SK-N-MC (cell line): ENCODE measurements at regions not wholly inside any gene's neighbourhood (a gene's known extent, or its start where the extent isn't known, plus 50 kb on each side); places are given as distances from the start of the nearest gene placed in this dataset.

Source experiments
- DNase-seq: peaks from one replicate; pipeline ENCODE4 v3.0.0-alpha.2; 2011; ENCODE audit warnings: low read depth, low spot score
- H3K27ac ChIP-seq: fragments of 200-600 bp; sonication (generic); 2 replicates; pipeline ENCODE4 v1.5.1; 2016; ENCODE audit warnings: mixed run types
- H3K36me3 ChIP-seq: fragments of 200-600 bp; sonication (generic); 2 replicates; pipeline ENCODE4 v1.6.1; 2017; ENCODE audit warnings: antibody characterized with exemption, low read length, mixed read lengths; ENCODE audit not compliant: insufficient read depth
- H3K4me3 ChIP-seq: fragments of 200-600 bp; sonication (generic); 2 replicates; pipeline ENCODE4 v1.5.1; 2016
- H3K9ac ChIP-seq: fragments of 200-600 bp; sonication (generic); 2 replicates; pipeline ENCODE4 v1.8.0; 2017; ENCODE audit warnings: mixed run types, mixed read lengths; ENCODE audit not compliant: insufficient read length
- H3K9me3 ChIP-seq: fragments of 200-600 bp; sonication (generic); 2 replicates; pipeline ENCODE4 v1.6.1; 2017; ENCODE audit warnings: low read depth, mild to moderate bottlenecking, antibody characterized with exemption, low read length, moderate library complexity, mixed read lengths
- EZH2 ChIP-seq: fragments of 200-600 bp; sonication (generic); IDR thresholded peaks from one replicate; pipeline ENCODE4 v1.6.1; 2017; ENCODE audit warnings: antibody characterized with exemption
- FOXP2 ChIP-seq: optimal IDR thresholded peaks from 2 replicates; pipeline ENCODE3; 2011; ENCODE audit warnings: mild to moderate bottlenecking, moderate library complexity; ENCODE audit not compliant: insufficient read depth; ENCODE audit errors: extremely low read length, control extremely low read depth
- POLR2AphosphoS5 ChIP-seq: IDR thresholded peaks from 2 replicates; pipeline ENCODE4 v1.6.1; 2012; ENCODE audit warnings: mild to moderate bottlenecking, low read depth, low read length, borderline replicate concordance

DNA sequence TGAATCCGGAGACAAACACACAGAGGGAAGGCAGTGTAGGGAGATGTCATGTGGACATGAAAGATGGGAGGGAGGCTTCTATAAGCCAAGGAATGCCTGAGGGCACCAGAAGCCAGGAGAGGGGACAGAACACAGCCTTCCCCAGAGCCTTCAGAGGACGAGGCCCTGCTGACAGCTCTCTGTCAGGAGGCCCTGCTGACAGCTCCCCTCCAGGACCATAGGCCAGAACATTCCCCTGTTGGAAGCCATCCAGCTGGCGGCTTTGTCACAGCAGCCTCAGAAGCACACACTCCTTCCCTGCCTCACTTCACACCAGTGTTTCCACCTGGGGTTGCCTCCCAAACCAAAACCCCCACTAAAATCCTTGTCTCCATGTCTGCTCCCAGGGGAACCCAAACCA is 171.3 kb upstream of the ID2 start:
- DNase-seq: no peak
- no peak for TF ChIP-seq FOXP2
- TF ChIP-seq EZH2: no peak
- no peak for TF ChIP-seq POLR2AphosphoS5

DNA sequence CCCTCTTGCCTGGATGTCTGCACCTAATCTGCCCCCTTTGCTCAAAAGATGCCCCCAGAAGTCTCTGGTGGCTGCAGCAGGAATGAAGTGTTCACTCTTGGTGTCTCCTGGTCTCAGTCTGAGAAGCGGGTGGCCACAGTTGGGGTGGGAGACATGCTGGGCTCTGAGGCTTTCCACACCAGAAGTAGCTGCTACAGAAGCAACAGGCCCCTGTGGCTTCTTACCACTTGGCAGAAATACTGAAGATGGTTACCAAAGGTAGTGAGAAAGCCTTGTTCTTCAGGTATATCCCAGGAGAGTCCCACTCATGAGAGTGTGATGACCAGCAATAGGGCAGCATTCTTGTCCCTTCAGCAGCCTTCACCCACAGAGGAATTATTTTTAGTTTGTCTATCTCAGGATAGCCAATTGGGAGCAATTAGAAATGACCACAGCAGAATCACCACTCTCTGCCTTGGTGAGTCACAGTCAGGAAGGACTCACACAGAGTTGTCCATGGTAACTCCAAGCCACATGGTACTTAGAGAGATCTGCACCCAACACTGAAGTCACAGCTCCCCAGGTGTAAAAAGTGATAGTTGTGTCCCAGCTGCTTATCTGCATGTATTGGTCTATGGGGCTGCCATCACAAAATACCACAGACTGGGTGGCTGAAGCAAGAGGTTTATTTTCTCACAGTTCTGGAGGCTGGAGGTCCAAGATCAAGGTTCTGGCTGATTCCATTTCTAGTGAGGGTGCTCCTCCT is 169.8 kb upstream of the ID2 start:
- Histone ChIP-seq H3K9ac (no peak overlapping the region), H3K27ac (no peak overlapping the region), H3K4me3 (no peak overlapping the region), H3K36me3 (no peaks in the 10 kb centered on the region), H3K9me3 (no peaks in the 10 kb centered on the region)
- no peak for DNase-seq
- no peak for TF ChIP-seq EZH2
- no peak for TF ChIP-seq FOXP2
- no peak for TF ChIP-seq POLR2AphosphoS5

More for the DNA sequence above, 171.3 kb upstream of the ID2 start:
- H3K9ac ChIP-seq: no peak overlapping the region
- H3K4me3 ChIP-seq: no peak overlapping the region
- no peak overlapping the region for H3K27ac ChIP-seq
- H3K36me3 ChIP-seq: no peaks in the 10 kb centered on the region
- H3K9me3 ChIP-seq: no peaks in the 10 kb centered on the region

- H3K9ac ChIP-seq: no peak overlapping the region
- DNase-seq: no peak
- TF ChIP-seq EZH2 (no peak), FOXP2 (no peak), POLR2AphosphoS5 (no peak)
- H3K4me3 ChIP-seq: no peak overlapping the region
- H3K27ac ChIP-seq: no peak overlapping the region
- H3K36me3 ChIP-seq: no peaks in the 10 kb centered on the region
- H3K9me3 ChIP-seq: no peaks in the 10 kb centered on the region
These were observed 168.1 kb upstream of the ID2 start for GRCh38 chr2:8513601-8514273.

GRCh38 chr2:8514274-8514662 is 167.6 kb upstream of the ID2 start:
- no peaks in the 10 kb centered on the region for H3K9me3 ChIP-seq
- no peak for TF ChIP-seq POLR2AphosphoS5
- TF ChIP-seq FOXP2: no peak
- no peak for TF ChIP-seq EZH2
- no peaks in the 10 kb centered on the region for H3K36me3 ChIP-seq
- H3K9ac ChIP-seq: no peak overlapping the region
- H3K4me3 ChIP-seq: no peak overlapping the region
- DNase-seq: no peak
- no peak overlapping the region for H3K27ac ChIP-seq

GRCh38 chr2:8514796-8515758 is 166.8 kb upstream of the ID2 start:
- no peak for TF ChIP-seq POLR2AphosphoS5
- TF ChIP-seq FOXP2: no peak
- TF ChIP-seq EZH2: no peak
- H3K36me3 ChIP-seq: no peaks in the 10 kb centered on the region
- H3K9ac ChIP-seq: no peak overlapping the region
- no peak overlapping the region for H3K4me3 ChIP-seq
- H3K9me3 ChIP-seq: no peaks in the 10 kb centered on the region
- H3K27ac ChIP-seq: no peak overlapping the region
- DNase-seq: no peak

- H3K9me3 ChIP-seq: no peaks in the 10 kb centered on the region
- no peak for DNase-seq
- H3K36me3 ChIP-seq: no peaks in the 10 kb centered on the region
- H3K4me3 ChIP-seq: no peak overlapping the region
- H3K9ac ChIP-seq: no peak overlapping the region
- no peak for TF ChIP-seq POLR2AphosphoS5
- TF ChIP-seq EZH2: no peak
- TF ChIP-seq FOXP2: no peak
- no peak overlapping the region for H3K27ac ChIP-seq
These were observed 165.9 kb upstream of the ID2 start for GRCh38 chr2:8515864-8516533.

GRCh38 chr2:8517850-8518498 is 163.9 kb upstream of the ID2 start:
- TF ChIP-seq EZH2: no peak
- Histone ChIP-seq H3K9ac (no peak overlapping the region), H3K27ac (no peak overlapping the region), H3K36me3 (no peaks in the 10 kb centered on the region), H3K9me3 (no peaks in the 10 kb centered on the region), H3K4me3 (no peak overlapping the region)
- DNase-seq: no peak
